ENCODE measurements at regions not wholly inside any gene's neighbourhood (a gene's known extent, or its start where the extent isn't known, plus 50 kb on each side); places are given as distances from the start of the nearest gene placed in this dataset.

- peaks cover 18% of the 10 kb centered on the region for H3K4me1 Mint-ChIP-seq (ENCODE audit: low read depth)
- H3K27ac Mint-ChIP-seq (ENCODE audit: unreplicated experiment): no peak overlapping the region
- no peak for DNase-seq (ENCODE audit: low spot score)
- H3K36me3 Mint-ChIP-seq (ENCODE audit: low read depth): no peaks in the 10 kb centered on the region
- H3K4me3 Mint-ChIP-seq (ENCODE audit: unreplicated experiment): no peak overlapping the region
- TF ChIP-seq CTCF (IDR thresholded peaks at IDR 0.05): no peak
- H3K9me3 Mint-ChIP-seq (ENCODE audit: low read depth): no peaks in the 10 kb centered on the region
- no peaks in the 10 kb centered on the region for H3K27me3 Mint-ChIP-seq (ENCODE audit: low read depth)
Observed at GRCh38 chr3:29207427-29207826, 73.4 kb upstream of the RBMS3 start.

- Mint-ChIP-seq H3K27ac (ENCODE audit: unreplicated experiment) (no peak overlapping the region), H3K4me3 (ENCODE audit: unreplicated experiment) (no peak overlapping the region), H3K9me3 (ENCODE audit: low read depth) (no peaks in the 10 kb centered on the region), H3K27me3 (ENCODE audit: low read depth) (no peaks in the 10 kb centered on the region), H3K36me3 (ENCODE audit: low read depth) (no peaks in the 10 kb centered on the region), H3K4me1 (ENCODE audit: low read depth) (peaks cover 3% of the 10 kb centered on the region)
- DNase-seq (ENCODE audit: low spot score): no peak
- TF ChIP-seq CTCF (IDR thresholded peaks at IDR 0.05): no peak
Observed at GRCh38 chr3:29212789-29213433, 68.0 kb upstream of the RBMS3 start.

- no peak for DNase-seq (ENCODE audit: low spot score)
- TF ChIP-seq CTCF (IDR thresholded peaks at IDR 0.05): no peak
- peaks cover 3% of the 10 kb centered on the region for H3K4me1 Mint-ChIP-seq (ENCODE audit: low read depth)
- H3K4me3 Mint-ChIP-seq (ENCODE audit: unreplicated experiment): no peak overlapping the region
- no peaks in the 10 kb centered on the region for H3K9me3 Mint-ChIP-seq (ENCODE audit: low read depth)
- H3K36me3 Mint-ChIP-seq (ENCODE audit: low read depth): no peaks in the 10 kb centered on the region
- no peaks in the 10 kb centered on the region for H3K27me3 Mint-ChIP-seq (ENCODE audit: low read depth)
- H3K27ac Mint-ChIP-seq (ENCODE audit: unreplicated experiment): no peak overlapping the region
Observed at GRCh38 chr3:29214009-29214658, 66.7 kb upstream of the RBMS3 start.

GRCh38 chr3:29215948-29216347, 64.9 kb upstream of the RBMS3 start:
- Mint-ChIP-seq H3K9me3 (ENCODE audit: low read depth) (no peaks in the 10 kb centered on the region), H3K27me3 (ENCODE audit: low read depth) (no peaks in the 10 kb centered on the region), H3K27ac (ENCODE audit: unreplicated experiment) (no peak overlapping the region), H3K4me1 (ENCODE audit: low read depth) (no peaks in the 10 kb centered on the region), H3K4me3 (ENCODE audit: unreplicated experiment) (no peak overlapping the region), H3K36me3 (ENCODE audit: low read depth) (no peaks in the 10 kb centered on the region)
- no peak for DNase-seq (ENCODE audit: low spot score)
- no peak for TF ChIP-seq CTCF (IDR thresholded peaks at IDR 0.05)

GRCh38 chr3:29226706-29227105, 54.2 kb upstream of the RBMS3 start:
- Mint-ChIP-seq H3K4me3 (ENCODE audit: unreplicated experiment) (no peak overlapping the region), H3K27ac (ENCODE audit: unreplicated experiment) (no peak overlapping the region), H3K36me3 (ENCODE audit: low read depth) (no peaks in the 10 kb centered on the region), H3K27me3 (ENCODE audit: low read depth) (no peaks in the 10 kb centered on the region), H3K4me1 (ENCODE audit: low read depth) (peaks cover 30% of the 10 kb centered on the region), H3K9me3 (ENCODE audit: low read depth) (peaks cover 2% of the 10 kb centered on the region)
- DNase-seq (ENCODE audit: low spot score): no peak
- TF ChIP-seq CTCF (IDR thresholded peaks at IDR 0.05): no peak

Data from chondrocyte (in vitro differentiated cells).